ENCODE measurements at regions not wholly inside any gene's neighbourhood (a gene's known extent, or its start where the extent isn't known, plus 50 kb on each side); places are given as distances from the start of the nearest gene placed in this dataset.
"Not testable (repeated sequence)": the region's sequence is repeated elsewhere in the genome, so short reads cannot be mapped to it uniquely, and the experiment has no call there.

DNA sequence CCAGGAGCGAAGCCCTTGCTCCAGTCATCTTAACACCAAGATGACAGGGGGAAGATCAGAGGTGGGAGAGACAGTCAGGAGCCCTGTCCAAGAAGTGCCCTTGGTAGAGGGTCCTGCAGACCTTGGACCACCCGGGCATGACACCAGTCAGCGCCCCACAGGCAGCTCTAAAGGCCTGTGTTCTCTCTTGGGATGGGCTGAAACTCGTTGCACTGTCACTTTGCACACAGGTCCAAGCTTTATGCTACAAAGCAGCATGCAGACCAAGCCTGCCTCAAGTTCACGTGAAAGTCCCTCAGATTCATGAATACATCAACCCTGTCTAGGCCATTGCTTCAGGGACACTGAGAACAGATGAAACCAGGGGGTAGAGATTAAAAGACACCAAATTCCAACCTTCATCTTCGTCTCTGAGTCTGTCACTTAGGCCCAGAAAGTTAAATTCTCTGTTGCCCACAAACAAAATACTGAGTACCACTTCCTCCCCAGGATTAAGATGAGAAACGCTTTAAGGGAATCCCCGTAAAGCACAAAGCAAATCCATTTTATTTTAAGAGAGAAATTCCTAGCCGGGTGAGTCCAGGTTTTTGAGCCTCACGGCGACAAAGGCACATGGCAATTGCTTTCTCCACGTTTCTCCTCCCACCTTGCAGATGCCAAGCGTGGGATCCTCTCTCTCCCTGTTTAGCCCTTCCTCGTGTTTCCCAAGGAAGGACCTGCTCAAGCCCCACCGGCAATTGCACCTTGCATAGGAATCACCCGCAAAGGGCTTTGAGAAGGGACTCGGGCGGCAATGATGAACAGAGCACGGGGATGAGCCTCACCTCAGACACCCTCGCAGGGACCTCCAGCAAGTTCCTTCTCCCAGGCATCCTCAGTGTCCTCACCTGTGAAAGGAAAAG lies 75.0 kb upstream of the ID2 start:
- DNase-seq (ENCODE audit: low spot score), result no peak

DNA sequence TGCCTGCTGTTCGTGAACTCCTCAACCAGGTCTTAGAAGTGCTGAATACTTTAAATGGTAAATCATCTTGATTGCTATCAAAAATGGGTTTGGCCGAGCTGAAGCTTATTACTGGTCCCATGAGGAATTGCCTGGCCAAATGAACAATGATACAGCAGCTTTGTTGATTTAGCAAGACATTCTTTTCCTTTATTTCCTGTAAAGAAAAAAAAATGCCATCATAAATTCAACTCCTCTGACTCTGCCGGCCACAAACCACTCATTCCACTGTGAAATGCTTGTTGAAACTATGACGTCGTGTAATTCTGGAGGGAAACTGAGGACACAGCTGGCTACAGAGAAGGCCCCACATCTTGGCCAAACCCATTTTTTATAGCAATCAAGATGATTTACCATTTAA lies 74.2 kb upstream of the ID2 start:
- DNase-seq (ENCODE audit: low spot score), result no peak

GRCh38 chr2:8608411-8608954 lies 73.4 kb upstream of the ID2 start:
- no peak for DNase-seq (ENCODE audit: low spot score)

DNA sequence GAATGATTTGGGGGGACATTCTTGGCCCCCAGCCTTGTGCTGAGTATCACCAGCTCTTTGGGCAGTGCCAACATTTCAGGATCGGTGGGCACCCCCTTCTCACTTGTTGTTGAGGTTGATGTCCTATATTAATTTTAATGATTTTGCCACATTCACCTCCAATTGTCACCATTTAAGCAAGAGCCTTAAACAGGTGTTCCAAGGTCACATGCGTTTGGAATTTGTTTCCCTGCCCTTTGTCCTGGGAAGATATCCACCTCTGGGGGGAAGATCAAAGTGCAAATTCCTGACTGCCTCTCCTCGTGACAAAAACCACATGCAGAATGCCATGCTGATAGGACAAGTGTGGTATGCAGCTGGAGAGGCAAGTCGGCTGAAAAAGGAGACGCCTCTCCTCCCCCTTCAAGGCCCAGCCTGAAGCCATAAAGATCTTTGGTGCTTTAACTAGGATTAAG lies 72.5 kb upstream of the ID2 start:
- DNase-seq (ENCODE audit: low spot score), result peak; percentile 59

DNA sequence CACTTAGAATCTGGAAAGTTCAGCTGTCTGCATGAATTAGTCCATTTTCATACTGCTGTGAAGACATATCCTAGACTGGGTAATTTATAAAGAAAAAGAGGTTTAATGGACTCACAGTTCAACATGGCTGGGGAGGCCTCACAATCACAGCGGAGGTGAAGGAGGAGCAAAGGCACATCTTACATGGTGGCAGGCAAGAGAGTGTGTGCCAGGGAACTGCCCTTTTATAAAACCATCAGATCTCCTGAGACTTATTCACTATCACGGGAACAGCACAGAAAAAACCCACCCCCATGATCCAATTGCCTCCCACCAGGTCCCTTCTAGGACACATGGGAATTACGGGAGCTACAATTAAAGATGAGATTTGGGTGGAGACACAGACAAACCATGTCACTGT lies 71.1 kb upstream of the ID2 start:
- not testable (repeated sequence) for DNase-seq (ENCODE audit: low spot score)

DNA sequence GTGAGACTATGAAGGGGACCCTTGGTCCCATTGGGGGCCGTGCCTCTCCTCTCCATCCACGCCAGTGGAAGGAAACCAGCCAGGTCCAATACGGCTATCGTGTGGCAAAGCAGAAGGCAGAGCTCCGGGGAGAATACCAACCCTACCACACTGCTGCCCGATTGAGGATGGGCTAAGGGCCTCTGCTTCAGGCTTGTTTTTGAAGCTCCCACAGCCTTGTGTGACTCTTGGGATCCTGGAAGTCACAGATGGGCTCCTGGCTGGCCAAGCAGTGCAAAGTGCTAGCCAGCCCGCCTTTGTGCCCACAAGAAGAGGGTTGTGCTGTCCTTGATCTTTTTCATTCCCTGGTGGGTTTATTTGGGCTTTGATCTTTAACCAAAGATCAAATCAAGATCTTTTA lies 70.6 kb upstream of the ID2 start:
- DNase-seq (ENCODE audit: low spot score), result no peak

DNA sequence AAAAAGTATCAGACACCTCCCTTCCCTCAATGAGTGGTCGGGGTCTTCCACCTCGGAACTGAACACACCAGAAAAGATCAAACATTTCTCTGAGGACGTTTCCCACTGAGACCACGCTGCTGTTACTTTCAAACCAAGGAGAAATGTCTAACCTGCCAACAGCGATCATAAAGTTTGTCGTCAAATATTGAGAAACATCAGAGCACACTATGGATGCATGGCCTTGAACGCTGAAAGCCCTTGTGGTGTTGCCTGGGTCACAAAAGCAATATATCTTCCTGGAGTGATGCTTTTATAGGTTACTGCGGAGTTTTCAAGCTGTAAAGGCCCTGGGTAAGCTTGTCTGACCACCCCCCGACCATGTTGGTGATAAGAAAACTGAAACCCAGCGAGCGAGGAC lies 70.2 kb upstream of the ID2 start:
- peak; percentile 57 for DNase-seq (ENCODE audit: low spot score)

DNA sequence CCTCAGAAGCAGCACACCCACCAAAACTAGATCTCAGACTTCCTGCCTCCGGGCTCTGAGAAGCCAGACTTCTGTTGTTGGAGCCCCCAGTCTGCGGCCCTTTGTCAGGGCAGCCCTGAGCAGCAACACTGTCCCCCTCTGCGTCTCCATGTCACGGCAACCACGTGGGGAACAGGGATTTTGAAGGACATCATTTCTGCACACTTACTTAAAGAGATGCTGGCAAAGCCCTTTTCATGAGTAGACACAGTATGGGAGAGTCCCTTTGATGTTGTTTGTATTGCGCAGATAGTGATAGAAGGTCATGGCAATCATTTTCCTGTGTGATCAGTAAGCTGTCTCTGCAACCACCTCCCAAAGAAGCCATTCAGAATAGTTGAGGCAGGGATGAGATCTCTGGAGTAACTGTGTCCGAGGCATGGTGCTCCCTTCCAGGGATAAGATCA lies 69.1 kb upstream of the ID2 start:
- DNase-seq (ENCODE audit: low spot score), result no peak

GRCh38 chr2:8613207-8613999 lies 68.5 kb upstream of the ID2 start:
- DNase-seq (ENCODE audit: low spot score), result not testable (repeated sequence)

- DNase-seq (ENCODE audit: low spot score), result no peak
Measured at GRCh38 chr2:8614646-8615045, 67.2 kb upstream of the ID2 start.

DNA sequence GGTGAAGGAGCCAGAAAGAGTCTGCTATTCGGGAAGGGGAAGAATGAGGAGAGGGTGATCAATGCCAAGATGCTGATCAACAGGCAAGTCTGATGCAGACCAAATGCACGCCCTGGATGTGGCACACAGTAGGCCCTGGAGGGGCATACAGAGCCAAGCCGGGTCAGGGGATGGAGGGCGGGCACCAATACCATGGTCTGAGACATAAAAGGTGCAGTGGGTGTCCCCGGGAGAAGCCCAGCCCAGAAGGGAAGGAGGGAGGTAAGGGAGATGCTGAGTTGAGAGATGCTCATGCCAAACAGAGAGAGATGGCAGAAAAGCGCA lies 66.6 kb upstream of the ID2 start:
- DNase-seq (ENCODE audit: low spot score), result no peak

- no peak for DNase-seq (ENCODE audit: low spot score)
Measured at GRCh38 chr2:8615576-8616281, 66.1 kb upstream of the ID2 start.

DNA sequence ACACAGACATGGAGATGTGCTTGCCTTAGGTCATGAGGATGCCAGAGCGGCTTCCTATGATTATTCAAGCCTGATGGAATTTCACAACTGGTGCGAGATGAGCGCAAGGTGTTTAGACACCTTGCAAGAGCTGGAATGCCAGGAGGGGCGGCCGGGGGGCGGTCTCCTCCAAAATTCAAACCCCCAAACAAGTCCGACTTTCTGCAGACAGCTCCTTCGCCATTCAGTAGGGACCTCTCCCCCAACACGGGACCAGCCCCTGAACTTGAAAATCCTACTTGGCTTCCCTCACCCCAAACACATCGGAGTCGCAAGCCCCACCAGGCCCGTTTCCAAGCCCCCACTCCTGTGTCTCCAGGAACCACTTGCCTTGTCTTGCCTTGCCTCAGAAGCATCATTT lies 64.8 kb upstream of the ID2 start:
- no peak for DNase-seq (ENCODE audit: low spot score)

DNA sequence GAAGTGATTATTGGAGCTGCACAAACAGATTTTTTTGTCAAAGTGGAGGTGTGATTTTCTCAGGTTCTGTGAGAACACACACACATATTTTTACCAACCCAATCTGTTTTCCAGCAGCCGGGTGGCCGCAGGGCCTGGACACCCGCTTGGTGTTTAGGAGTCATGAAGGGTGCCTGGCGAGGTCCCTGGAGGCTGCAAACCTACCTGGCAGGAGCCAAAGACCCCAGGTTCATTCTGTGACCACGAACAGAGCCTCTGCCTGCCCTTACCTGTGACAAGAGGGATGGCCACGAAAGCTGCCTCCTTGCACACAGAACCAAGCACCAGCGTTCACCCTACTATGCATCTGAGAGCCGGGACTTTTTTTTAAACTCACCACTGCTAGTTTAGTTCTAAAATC lies 64.3 kb upstream of the ID2 start:
- DNase-seq (ENCODE audit: low spot score), result no peak

GRCh38 chr2:8619071-8619470 lies 62.8 kb upstream of the ID2 start:
- no peak for DNase-seq (ENCODE audit: low spot score)

GRCh38 chr2:8620611-8621382 lies 61.1 kb upstream of the ID2 start:
- DNase-seq (ENCODE audit: low spot score), result no peak

- DNase-seq (ENCODE audit: low spot score), result no peak
Measured at GRCh38 chr2:8622199-8622911, 59.5 kb upstream of the ID2 start.

DNA sequence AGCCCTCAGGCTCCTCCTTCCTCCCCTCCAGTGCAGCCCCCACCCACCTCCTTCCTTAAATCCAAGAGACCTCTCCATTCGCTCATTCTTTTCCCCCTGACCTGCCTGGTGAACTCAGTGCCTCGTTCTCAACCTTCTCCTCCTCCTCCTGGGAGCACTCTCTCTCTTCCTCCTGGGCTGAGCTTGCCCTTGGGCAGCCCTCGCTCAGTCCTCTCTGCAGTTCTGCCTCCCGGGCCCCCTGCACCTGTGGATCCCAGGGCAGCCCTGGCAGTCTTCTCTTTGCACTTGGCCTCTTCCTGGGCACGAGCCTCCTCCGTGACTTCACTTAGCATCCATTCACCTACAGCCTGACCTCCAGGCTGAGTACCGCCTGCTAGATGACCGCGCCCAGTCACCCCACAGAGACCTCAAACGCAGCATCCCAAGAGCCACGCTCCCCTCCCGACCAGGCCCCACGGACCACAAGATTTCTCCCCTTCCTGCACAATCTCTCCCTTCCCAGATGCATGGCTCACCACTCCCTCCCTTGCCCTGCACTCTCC lies 58.9 kb upstream of the ID2 start:
- no peak for DNase-seq (ENCODE audit: low spot score)

- no peak for DNase-seq (ENCODE audit: low spot score)
Measured at GRCh38 chr2:8623576-8623957, 58.3 kb upstream of the ID2 start.

DNA sequence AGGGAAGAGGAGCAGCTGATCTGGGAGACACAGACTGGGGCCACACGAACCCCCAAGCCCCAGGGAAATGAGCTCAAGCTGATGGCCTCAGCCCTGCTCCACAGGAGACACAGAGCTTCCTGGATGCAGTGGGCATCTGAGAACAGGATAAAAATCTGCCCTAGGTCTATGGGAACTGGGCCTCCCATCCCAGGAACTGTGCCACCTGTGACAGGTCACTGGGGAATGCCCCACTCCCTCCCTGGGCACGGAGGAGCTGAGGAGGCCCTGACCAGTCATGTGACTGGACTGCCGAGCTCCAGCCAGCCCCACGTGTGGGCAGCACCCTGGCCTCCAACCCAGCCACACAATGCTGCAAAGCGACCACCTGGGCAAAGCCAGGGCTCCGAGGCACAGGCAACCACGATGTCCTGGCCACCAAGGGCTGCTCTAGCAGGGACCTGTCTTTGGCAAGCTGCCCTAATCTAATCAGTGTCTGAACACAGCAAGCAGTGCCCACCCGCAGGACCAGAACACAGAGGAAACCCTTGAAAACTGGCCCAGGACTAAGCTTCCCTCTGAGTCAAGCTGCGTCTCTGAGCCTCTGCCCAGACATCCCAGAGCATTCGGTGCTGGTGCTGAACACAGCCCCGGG lies 57.8 kb upstream of the ID2 start:
- DNase-seq (ENCODE audit: low spot score), result no peak

Measured in HuH-7.5 (cell line).